HCT116 (cell line): ENCODE measurements at regions not wholly inside any gene's neighbourhood (a gene's known extent, or its start where the extent isn't known, plus 50 kb on each side); places are given as distances from the start of the nearest gene placed in this dataset.

ENCODE experiments used
- ATAC-seq: fragments of 200-7000 bp; cut with Tn5 transposase; 2 replicates; pipeline ENCODE4 v1.9.1; 2020; ENCODE audit warnings: mild to moderate bottlenecking, moderate library complexity
- BruUV-seq: library from RNA; stranded (reverse); fragments of 400-500 nt; replicated peaks from 2 replicates; lab custom pipeline; 2021; lab: Mats Ljungman, UMichigan
- CTCF ChIA-PET: fragments of 300-600 bp; sonication (Branson Sonifier 250); formaldehyde crosslinking; loops from one replicate; lab custom pipeline; 2021; ENCODE audit warnings: antibody characterized with exemption; lab: Charles Lee
- POLR2A ChIA-PET: fragments of 300-600, 350-600 bp; sonication (Branson Sonifier 250); formaldehyde crosslinking; loops from one replicate; lab custom pipeline; 2021; ENCODE audit warnings: antibody characterized with exemption; lab: Charles Lee
- RAD21 ChIA-PET, 2 experiments: fragments of 300-600 bp; sonication (Branson Sonifier 250); formaldehyde crosslinking; loops; one replicate each; lab custom pipeline; 2023; ENCODE audit warnings: low total read pairs in 2 of 2; ENCODE audit not compliant: uncharacterized antibody in 2 of 2, unreplicated experiment in 2 of 2, low non-redundant PET in 1 of 2; lab: Charles Lee
- DNase-seq: peaks from one replicate; pipeline ENCODE4 v3.0.0-alpha.2; 2010; ENCODE audit warnings: low read depth, low spot score
- H2AFZ ChIP-seq: fragments of 200-600 bp; shearing (Covaris generic), sonication (generic); 2 replicates; pipeline ENCODE4 v1.6.1; 2017; ENCODE audit warnings: low read depth, mixed run types, mixed read lengths, antibody characterized with exemption, low read length; ENCODE audit not compliant: poor library complexity, severe bottlenecking
- H3K27ac ChIP-seq: 2 replicates; pipeline ENCODE4 v1.5.1; 2012; ENCODE audit warnings: low read depth, low read length
- H3K27me3 ChIP-seq: fragments of 200-600 bp; sonication (generic); 2 replicates; pipeline ENCODE4 v1.6.1; 2016; ENCODE audit warnings: mixed run types, low read length, mixed read lengths; ENCODE audit not compliant: insufficient read depth
- H3K36me3 ChIP-seq, 2 experiments: fragments of 200-500 bp in 1 of 2; fragments of 200-600 bp in 1 of 2; sonication (Bioruptor generic) in 1 of 2; sonication (generic) in 1 of 2; 2 replicates each; pipeline versions ENCODE4 v1.5.1 to v1.6.1; 2014 to 2016; ENCODE audit warnings: low read length in 2 of 2, inconsistent platforms in 1 of 2, mixed read lengths in 1 of 2, mixed run types in 1 of 2; ENCODE audit not compliant: insufficient read depth in 2 of 2, control insufficient read depth in 1 of 2
- H3K4me1 ChIP-seq, 2 experiments: fragments of 200-600 bp in 1 of 2; sonication (generic) in 1 of 2; 2 replicates each; pipeline versions ENCODE4 v1.5.1 to v1.6.1; 2012 to 2017; ENCODE audit warnings: low read length in 2 of 2, inconsistent platforms in 1 of 2, mild to moderate bottlenecking in 1 of 2, mixed read lengths in 1 of 2, mixed run types in 1 of 2, moderate library complexity in 1 of 2; ENCODE audit not compliant: insufficient read depth in 2 of 2, control insufficient read depth in 1 of 2
- H3K4me2 ChIP-seq: fragments of 200-600 bp; sonication (generic); 2 replicates; pipeline ENCODE4 v1.6.1; 2017; ENCODE audit warnings: mixed run types, low read length, mixed read lengths
- H3K4me3 ChIP-seq, 2 experiments: fragments of 200-600 bp in 1 of 2; sonication (generic) in 1 of 2; replicated peaks in 1 of 2; 2 replicates each; pipeline ENCODE4 v1.5.1; 2011 to 2016; ENCODE audit warnings: low read length in 2 of 2, control low read depth in 1 of 2, low read depth in 1 of 2, mild to moderate bottlenecking in 1 of 2, mixed read lengths in 1 of 2, mixed run types in 1 of 2
- H3K79me2 ChIP-seq: fragments of 200-600 bp; sonication (generic); 2 replicates; pipeline ENCODE4 v1.6.1; 2017; ENCODE audit warnings: mild to moderate bottlenecking, mixed run types, low read length, moderate library complexity, mixed read lengths; ENCODE audit not compliant: insufficient read depth
- H3K9ac ChIP-seq: fragments of 200-600 bp; sonication (generic); 2 replicates; pipeline ENCODE4 v1.6.1; 2016; ENCODE audit warnings: low read length, mixed read lengths
- H3K9me2 ChIP-seq: fragments of 200-600 bp; sonication (generic), shearing (Covaris generic); 2 replicates; pipeline ENCODE4 v1.6.1; 2017; ENCODE audit warnings: mixed run types, mild to moderate bottlenecking, moderate library complexity; ENCODE audit not compliant: insufficient read depth
- H3K9me3 ChIP-seq, 2 experiments: fragments of 200-500 bp in 1 of 2; fragments of 200-600 bp in 1 of 2; sonication (Bioruptor generic) in 1 of 2; sonication (generic) in 1 of 2; 2 replicates each; pipeline ENCODE4 v1.6.1; 2014 to 2017; ENCODE audit warnings: low read length in 2 of 2, mixed read lengths in 2 of 2, inconsistent platforms in 1 of 2, low read depth in 1 of 2, mild to moderate bottlenecking in 1 of 2, mixed run types in 1 of 2, moderate library complexity in 1 of 2; ENCODE audit not compliant: control insufficient read depth in 1 of 2, insufficient read depth in 1 of 2
- H4K20me1 ChIP-seq: fragments of 200-600 bp; sonication (generic), shearing (Covaris generic); 2 replicates; pipeline ENCODE4 v1.6.1; 2017; ENCODE audit warnings: mixed run types, mild to moderate bottlenecking, moderate library complexity; ENCODE audit not compliant: insufficient read depth
- CBX3 ChIP-seq: IDR thresholded peaks from 2 replicates; pipeline ENCODE4 v1.6.1; 2012; ENCODE audit warnings: low read depth
- CEBPB ChIP-seq: IDR thresholded peaks from 2 replicates; pipeline ENCODE4 v1.6.1; 2012; ENCODE audit warnings: low read depth
- CTCF ChIP-seq, 3 experiments: fragments of 200-600 bp in 1 of 3; sonication (generic) in 1 of 3; IDR thresholded peaks in 2 of 3; conservative IDR thresholded peaks in 1 of 3; 2 replicates each; pipeline ENCODE4 v1.5.1; 2012 to 2017; ENCODE audit warnings: low read depth in 2 of 3, low read length in 2 of 3, antibody characterized with exemption in 1 of 3, borderline replicate concordance in 1 of 3, control low read depth in 1 of 3, mild to moderate bottlenecking in 1 of 3, mixed read lengths in 1 of 3, mixed run types in 1 of 3, moderate library complexity in 1 of 3; ENCODE audit not compliant: insufficient read depth in 1 of 3
- EZH2 ChIP-seq: fragments of 200-600 bp; sonication (generic); IDR thresholded peaks from 2 replicates; pipeline ENCODE4 v1.6.1; 2017; ENCODE audit warnings: antibody characterized with exemption, mixed run types
- FOSL1 ChIP-seq: IDR thresholded peaks from 2 replicates; pipeline ENCODE4 v1.6.1; 2012; ENCODE audit warnings: low read depth
- JUND ChIP-seq: IDR thresholded peaks from 2 replicates; pipeline ENCODE4 v1.6.1; 2012
- POLR2AphosphoS5 ChIP-seq: IDR thresholded peaks from 2 replicates; pipeline ENCODE4 v1.6.1; 2011; ENCODE audit warnings: mild to moderate bottlenecking, low read depth, low read length, moderate library complexity
- SIN3A ChIP-seq: IDR thresholded peaks from 2 replicates; pipeline ENCODE4 v1.6.1; 2012; ENCODE audit warnings: low read depth
- SRF ChIP-seq: IDR thresholded peaks from 2 replicates; pipeline ENCODE4 v1.6.1; 2012; ENCODE audit warnings: low read depth
- YY1 ChIP-seq: IDR thresholded peaks from 2 replicates; pipeline ENCODE4 v1.6.1; 2011; ENCODE audit warnings: low read length, low read depth, moderate library complexity, mild to moderate bottlenecking; ENCODE audit not compliant: insufficient replicate concordance; ENCODE audit errors: extremely low read depth
- ZNF274 ChIP-seq: fragments of 200-500 bp; sonication (Bioruptor generic); IDR thresholded peaks from 2 replicates; pipeline ENCODE4 v1.6.1; 2014; ENCODE audit warnings: mild to moderate bottlenecking, low read depth, low read length, inconsistent platforms
- intact Hi-C: fragments of 100-400 bp; cut with micrococcal nuclease; formaldehyde crosslinking; loops from 2 replicates; pipeline ENCODE4 v1.10.0; 2022
- TF ChIP-seq, protein P1 (sequence below): IDR thresholded peaks from 2 replicates; pipeline ENCODE4 v1.6.1; 2012; ENCODE audit warnings: low read depth
- TF ChIP-seq, protein P2 (sequence below): IDR thresholded peaks from 2 replicates; pipeline ENCODE4 v1.6.1; 2012
- TF ChIP-seq, protein P3 (sequence below): IDR thresholded peaks from 2 replicates; pipeline ENCODE4 v1.6.1; 2011; ENCODE audit warnings: mild to moderate bottlenecking, low read length, moderate library complexity; ENCODE audit not compliant: insufficient replicate concordance; ENCODE audit errors: extremely low read depth

GRCh38 chr1:238177960-238178645, 287.4 kb upstream of the ZP4 start:
- BruUV-seq: no TSS peak

More at GRCh38 chr1:238177960-238178645, 287.4 kb upstream of the ZP4 start:
- DNase-seq: no peak
- no peak overlapping the region for H3K4me3 ChIP-seq
- no peak overlapping the region for H2AFZ ChIP-seq
- peaks cover 14 to 18% of the 10 kb centered on the region in 2 experiments; a peak in 2 of 4 replicates for H3K9me3 ChIP-seq
- no peak overlapping the region for H3K4me2 ChIP-seq
- RAD21 ChIA-PET: no interaction called here
- no peaks in the 10 kb centered on the region for H4K20me1 ChIP-seq
- TF ChIP-seq, protein P1, sequence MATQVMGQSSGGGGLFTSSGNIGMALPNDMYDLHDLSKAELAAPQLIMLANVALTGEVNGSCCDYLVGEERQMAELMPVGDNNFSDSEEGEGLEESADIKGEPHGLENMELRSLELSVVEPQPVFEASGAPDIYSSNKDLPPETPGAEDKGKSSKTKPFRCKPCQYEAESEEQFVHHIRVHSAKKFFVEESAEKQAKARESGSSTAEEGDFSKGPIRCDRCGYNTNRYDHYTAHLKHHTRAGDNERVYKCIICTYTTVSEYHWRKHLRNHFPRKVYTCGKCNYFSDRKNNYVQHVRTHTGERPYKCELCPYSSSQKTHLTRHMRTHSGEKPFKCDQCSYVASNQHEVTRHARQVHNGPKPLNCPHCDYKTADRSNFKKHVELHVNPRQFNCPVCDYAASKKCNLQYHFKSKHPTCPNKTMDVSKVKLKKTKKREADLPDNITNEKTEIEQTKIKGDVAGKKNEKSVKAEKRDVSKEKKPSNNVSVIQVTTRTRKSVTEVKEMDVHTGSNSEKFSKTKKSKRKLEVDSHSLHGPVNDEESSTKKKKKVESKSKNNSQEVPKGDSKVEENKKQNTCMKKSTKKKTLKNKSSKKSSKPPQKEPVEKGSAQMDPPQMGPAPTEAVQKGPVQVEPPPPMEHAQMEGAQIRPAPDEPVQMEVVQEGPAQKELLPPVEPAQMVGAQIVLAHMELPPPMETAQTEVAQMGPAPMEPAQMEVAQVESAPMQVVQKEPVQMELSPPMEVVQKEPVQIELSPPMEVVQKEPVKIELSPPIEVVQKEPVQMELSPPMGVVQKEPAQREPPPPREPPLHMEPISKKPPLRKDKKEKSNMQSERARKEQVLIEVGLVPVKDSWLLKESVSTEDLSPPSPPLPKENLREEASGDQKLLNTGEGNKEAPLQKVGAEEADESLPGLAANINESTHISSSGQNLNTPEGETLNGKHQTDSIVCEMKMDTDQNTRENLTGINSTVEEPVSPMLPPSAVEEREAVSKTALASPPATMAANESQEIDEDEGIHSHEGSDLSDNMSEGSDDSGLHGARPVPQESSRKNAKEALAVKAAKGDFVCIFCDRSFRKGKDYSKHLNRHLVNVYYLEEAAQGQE: no peak
- TF ChIP-seq POLR2AphosphoS5 (no peak), SRF (no peak), CEBPB (no peak), SIN3A (no peak), JUND (no peak), CTCF (IDR thresholded peaks at IDR 0.05 in 2 of 3, conservative IDR thresholded peaks at IDR 0.05 in 1 of 3; ENCODE audit: borderline replicate concordance in 1 of 3, insufficient read depth in 1 of 3, low read depth in 2 of 3, low read length in 2 of 3) (no peak), YY1 (no peak), FOSL1 (no peak), EZH2 (no peak), ZNF274 (no peak), CBX3 (no peak)
- TF ChIP-seq, protein P2, sequence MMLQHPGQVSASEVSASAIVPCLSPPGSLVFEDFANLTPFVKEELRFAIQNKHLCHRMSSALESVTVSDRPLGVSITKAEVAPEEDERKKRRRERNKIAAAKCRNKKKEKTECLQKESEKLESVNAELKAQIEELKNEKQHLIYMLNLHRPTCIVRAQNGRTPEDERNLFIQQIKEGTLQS: no peak
- TF ChIP-seq, protein P3, sequence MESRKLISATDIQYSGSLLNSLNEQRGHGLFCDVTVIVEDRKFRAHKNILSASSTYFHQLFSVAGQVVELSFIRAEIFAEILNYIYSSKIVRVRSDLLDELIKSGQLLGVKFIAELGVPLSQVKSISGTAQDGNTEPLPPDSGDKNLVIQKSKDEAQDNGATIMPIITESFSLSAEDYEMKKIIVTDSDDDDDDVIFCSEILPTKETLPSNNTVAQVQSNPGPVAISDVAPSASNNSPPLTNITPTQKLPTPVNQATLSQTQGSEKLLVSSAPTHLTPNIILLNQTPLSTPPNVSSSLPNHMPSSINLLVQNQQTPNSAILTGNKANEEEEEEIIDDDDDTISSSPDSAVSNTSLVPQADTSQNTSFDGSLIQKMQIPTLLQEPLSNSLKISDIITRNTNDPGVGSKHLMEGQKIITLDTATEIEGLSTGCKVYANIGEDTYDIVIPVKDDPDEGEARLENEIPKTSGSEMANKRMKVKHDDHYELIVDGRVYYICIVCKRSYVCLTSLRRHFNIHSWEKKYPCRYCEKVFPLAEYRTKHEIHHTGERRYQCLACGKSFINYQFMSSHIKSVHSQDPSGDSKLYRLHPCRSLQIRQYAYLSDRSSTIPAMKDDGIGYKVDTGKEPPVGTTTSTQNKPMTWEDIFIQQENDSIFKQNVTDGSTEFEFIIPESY: no peak
- TF ChIP-seq, all 23 proteins: peak for 0
- Histone ChIP-seq H3K36me3 (no peaks in the 10 kb centered on the region), H3K27me3 (no peaks in the 10 kb centered on the region), H3K79me2 (no peaks in the 10 kb centered on the region), H3K27ac (no peak overlapping the region), H3K4me1 (no peaks in the 10 kb centered on the region), H3K9ac (no peak overlapping the region), H3K9me2 (no peaks in the 10 kb centered on the region)
- CTCF ChIA-PET: no interaction called here
- POLR2A ChIA-PET: no interaction called here
- intact Hi-C loops: no loop called here
- no peak for ATAC-seq
